OCI-LY7 (cell line): ENCODE measurements at regions not wholly inside any gene's neighbourhood (a gene's known extent, or its start where the extent isn't known, plus 50 kb on each side); places are given as distances from the start of the nearest gene placed in this dataset.

Experiments used
- BruUV-seq: library from RNA; stranded (reverse); fragments of 400-500 nt; replicated peaks from 2 replicates; lab custom pipeline; 2021; lab: Mats Ljungman, UMichigan
- CTCF ChIA-PET: fragments of 300-600 bp; sonication (Branson Sonifier 250); formaldehyde crosslinking; loops from one replicate; lab custom pipeline; 2022; ENCODE audit warnings: antibody characterized with exemption; ENCODE audit not compliant: unreplicated experiment; lab: Charles Lee
- POLR2A ChIA-PET: fragments of 300-600 bp; sonication (Branson Sonifier 250); formaldehyde crosslinking; loops from one replicate; lab custom pipeline; 2022; ENCODE audit warnings: antibody characterized with exemption; lab: Charles Lee
- DNase-seq: peaks from one replicate; pipeline ENCODE4 v3.0.0-alpha.2; 2015; ENCODE audit warnings: low spot score
- H2AFZ ChIP-seq: fragments of 200-600 bp; sonication (generic), shearing (Covaris generic); 2 replicates; pipeline ENCODE4 v1.6.1; 2014; ENCODE audit warnings: mild to moderate bottlenecking, antibody characterized with exemption, low read length, moderate library complexity
- H3K27ac ChIP-seq: fragments of 200-600 bp; sonication (generic); 2 replicates; pipeline ENCODE4 v1.5.1; 2014; ENCODE audit warnings: mixed run types, low read depth, mild to moderate bottlenecking, moderate library complexity, low read length, inconsistent platforms; ENCODE audit not compliant: poor library complexity, severe bottlenecking
- H3K36me3 ChIP-seq: fragments of 200-600 bp; sonication (generic); 2 replicates; pipeline ENCODE4 v1.6.1; 2014; ENCODE audit warnings: mild to moderate bottlenecking, antibody characterized with exemption, low read length, moderate library complexity, mixed read lengths; ENCODE audit not compliant: insufficient read depth
- H3K4me1 ChIP-seq: fragments of 200-600 bp; sonication (generic); 2 replicates; pipeline ENCODE4 v1.5.1; 2014; ENCODE audit warnings: mild to moderate bottlenecking, low read length; ENCODE audit not compliant: insufficient read depth, poor library complexity, severe bottlenecking
- H3K4me2 ChIP-seq: fragments of 200-600 bp; sonication (generic); 2 replicates; pipeline ENCODE4 v1.6.1; 2014; ENCODE audit warnings: mild to moderate bottlenecking, low read length
- H3K4me3 ChIP-seq: fragments of 200-600 bp; sonication (generic); 2 replicates; pipeline ENCODE4 v1.5.1; 2014; ENCODE audit warnings: mild to moderate bottlenecking, low read depth, low read length; ENCODE audit not compliant: poor library complexity, severe bottlenecking
- H3K79me2 ChIP-seq: fragments of 200-600 bp; sonication (generic); 2 replicates; pipeline ENCODE4 v1.6.1; 2016; ENCODE audit warnings: low read depth, mild to moderate bottlenecking, low read length, moderate library complexity, mixed read lengths; ENCODE audit not compliant: insufficient read depth
- H3K9me2 ChIP-seq: fragments of 200-600 bp; sonication (generic); 2 replicates; pipeline ENCODE4 v1.6.1; 2016; ENCODE audit warnings: mild to moderate bottlenecking, low read length, mixed read lengths; ENCODE audit not compliant: insufficient read depth
- H3K9me3 ChIP-seq: fragments of 200-600 bp; sonication (generic); 2 replicates; pipeline ENCODE4 v1.6.1; 2014; ENCODE audit warnings: mild to moderate bottlenecking, mixed run types, low read length, mixed read lengths
- H4K20me1 ChIP-seq: fragments of 200-600 bp; sonication (generic); 2 replicates; pipeline ENCODE4 v1.6.1; 2014; ENCODE audit warnings: mild to moderate bottlenecking, antibody characterized with exemption, low read length, moderate library complexity, mixed read lengths; ENCODE audit not compliant: insufficient read depth
- EZH2phosphoT487 ChIP-seq: fragments of 200-600 bp; sonication (generic); IDR thresholded peaks from 2 replicates; pipeline ENCODE4 v1.6.1; 2018; ENCODE audit warnings: low read depth, borderline replicate concordance, mild to moderate bottlenecking, mixed run types, antibody characterized with exemption, low read length, moderate library complexity, mixed read lengths
- intact Hi-C: fragments of 100-400 bp; cut with micrococcal nuclease; formaldehyde crosslinking; loops from one replicate; pipeline ENCODE4 v1.10.0; 2022; ENCODE audit not compliant: unreplicated experiment
- TF ChIP-seq, protein P1 (sequence below): fragments of 200-600 bp; sonication (generic); conservative IDR thresholded peaks from 2 replicates; pipeline ENCODE4 v1.5.1; 2014; ENCODE audit warnings: mild to moderate bottlenecking, antibody characterized with exemption, low read length, moderate library complexity, mixed read lengths

DNA sequence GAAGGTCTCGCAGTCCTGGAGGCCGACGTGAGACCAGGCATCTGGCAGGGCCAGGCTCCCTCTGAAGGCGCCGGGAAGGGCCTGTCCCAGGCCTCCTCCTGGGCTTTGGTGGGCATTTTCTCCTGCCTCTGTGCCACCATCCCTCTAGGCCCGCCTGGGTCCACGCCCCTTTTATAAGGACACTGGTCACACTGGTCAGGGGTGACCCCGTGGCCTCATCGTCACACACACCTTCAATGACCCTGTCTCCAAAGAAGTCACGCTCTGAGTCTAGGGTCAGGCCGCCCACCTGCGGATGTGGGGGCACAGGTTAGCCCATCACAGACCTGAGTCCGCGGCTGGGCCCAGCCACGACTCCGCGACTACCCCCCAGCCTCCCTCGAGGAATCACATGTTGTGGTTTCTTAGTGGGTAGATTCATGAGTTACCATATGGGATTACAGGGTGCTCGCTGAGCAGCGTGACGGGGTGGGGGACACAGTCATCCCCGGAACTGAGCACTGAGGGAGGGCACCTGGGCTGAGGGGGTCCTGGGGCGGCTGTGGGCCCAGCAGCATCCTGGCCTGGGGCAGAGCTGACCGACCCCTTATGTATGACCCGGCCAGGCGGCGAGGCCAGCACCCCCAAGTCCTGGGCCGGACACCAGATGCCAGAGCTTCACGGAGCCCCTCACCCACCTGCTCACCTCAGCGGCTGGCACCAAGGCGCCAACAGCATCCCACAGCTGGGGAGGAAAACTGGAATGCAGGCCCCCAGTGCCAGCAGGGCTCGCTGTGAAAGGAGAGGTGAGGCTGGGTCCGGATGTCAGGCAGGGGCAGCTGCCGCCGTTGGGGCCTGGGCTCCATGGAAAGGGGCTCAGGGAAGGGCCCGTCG lies 115.9 kb downstream of the DLL1 start:
- TF ChIP-seq, protein P1, sequence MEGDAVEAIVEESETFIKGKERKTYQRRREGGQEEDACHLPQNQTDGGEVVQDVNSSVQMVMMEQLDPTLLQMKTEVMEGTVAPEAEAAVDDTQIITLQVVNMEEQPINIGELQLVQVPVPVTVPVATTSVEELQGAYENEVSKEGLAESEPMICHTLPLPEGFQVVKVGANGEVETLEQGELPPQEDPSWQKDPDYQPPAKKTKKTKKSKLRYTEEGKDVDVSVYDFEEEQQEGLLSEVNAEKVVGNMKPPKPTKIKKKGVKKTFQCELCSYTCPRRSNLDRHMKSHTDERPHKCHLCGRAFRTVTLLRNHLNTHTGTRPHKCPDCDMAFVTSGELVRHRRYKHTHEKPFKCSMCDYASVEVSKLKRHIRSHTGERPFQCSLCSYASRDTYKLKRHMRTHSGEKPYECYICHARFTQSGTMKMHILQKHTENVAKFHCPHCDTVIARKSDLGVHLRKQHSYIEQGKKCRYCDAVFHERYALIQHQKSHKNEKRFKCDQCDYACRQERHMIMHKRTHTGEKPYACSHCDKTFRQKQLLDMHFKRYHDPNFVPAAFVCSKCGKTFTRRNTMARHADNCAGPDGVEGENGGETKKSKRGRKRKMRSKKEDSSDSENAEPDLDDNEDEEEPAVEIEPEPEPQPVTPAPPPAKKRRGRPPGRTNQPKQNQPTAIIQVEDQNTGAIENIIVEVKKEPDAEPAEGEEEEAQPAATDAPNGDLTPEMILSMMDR = no peak
- no peak for TF ChIP-seq EZH2phosphoT487
- intact Hi-C loops = no loop called here
- POLR2A ChIA-PET = no interaction called here
- H2AFZ ChIP-seq = no peak overlapping the region
- BruUV-seq = no TSS peak
- H3K36me3 ChIP-seq = no peaks in the 10 kb centered on the region
- H3K27ac ChIP-seq = no peak overlapping the region
- DNase-seq = no peak
- no peaks in the 10 kb centered on the region for H3K79me2 ChIP-seq
- CTCF ChIA-PET = no interaction called here
- H3K4me2 ChIP-seq = no peak overlapping the region
- H4K20me1 ChIP-seq = no peaks in the 10 kb centered on the region
- no peaks in the 10 kb centered on the region for H3K4me1 ChIP-seq
- no peaks in the 10 kb centered on the region for H3K9me3 ChIP-seq
- no peak overlapping the region for H3K4me3 ChIP-seq
- H3K9me2 ChIP-seq = no peaks in the 10 kb centered on the region

DNA sequence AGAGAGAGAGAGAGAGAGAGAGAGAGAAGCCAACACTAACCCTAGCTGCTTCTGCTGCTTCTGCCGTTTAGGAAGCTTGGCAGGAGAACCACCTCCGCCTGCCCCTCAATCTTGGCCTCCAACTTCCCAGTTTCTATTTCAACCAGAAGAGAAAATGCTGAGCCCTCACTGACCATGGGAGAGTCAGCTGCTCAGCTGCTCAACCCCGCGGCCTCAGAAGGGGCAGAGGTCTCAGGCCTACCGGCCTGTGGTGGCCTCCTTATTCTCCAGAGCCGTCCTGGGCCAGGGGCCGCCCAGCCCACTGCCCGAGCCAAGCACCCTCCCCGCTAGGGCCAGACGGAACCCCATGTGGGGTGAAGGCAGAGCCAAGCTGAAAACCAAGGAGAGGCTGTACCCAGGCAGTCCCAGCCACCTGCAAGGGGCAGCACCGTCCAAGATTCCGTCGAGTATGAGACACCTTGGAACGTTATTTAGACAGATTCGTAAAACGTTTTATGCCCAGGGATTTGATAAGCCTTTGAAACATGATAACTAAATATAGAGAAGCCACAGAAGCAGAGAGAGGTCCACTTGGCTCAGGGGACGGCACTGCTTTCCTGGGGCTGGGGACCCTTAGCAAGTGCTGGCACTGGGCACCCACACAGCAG lies 116.6 kb downstream of the DLL1 start:
- Histone ChIP-seq H3K27ac (no peak overlapping the region), H4K20me1 (no peaks in the 10 kb centered on the region), H3K79me2 (no peaks in the 10 kb centered on the region), H3K9me2 (no peaks in the 10 kb centered on the region), H3K4me2 (no peak overlapping the region), H3K9me3 (no peaks in the 10 kb centered on the region), H3K36me3 (no peaks in the 10 kb centered on the region), H2AFZ (no peak overlapping the region), H3K4me3 (no peak overlapping the region), H3K4me1 (no peaks in the 10 kb centered on the region)
- intact Hi-C loops = no loop called here
- TF ChIP-seq EZH2phosphoT487 = no peak
- TF ChIP-seq, protein P1 = no peak
- ChIA-PET POLR2A (no interaction called here), CTCF (no interaction called here)
- no peak for DNase-seq
- no TSS peak for BruUV-seq
